Tibial nerve (tissue), 3 donors: ENCODE measurements at regions not wholly inside any gene's neighbourhood (a gene's known extent, or its start where the extent isn't known, plus 50 kb on each side); places are given as distances from the start of the nearest gene placed in this dataset.

ENCODE experiments used
- POLR2A ChIP-seq, 2 donors: fragments of 450-650 bp; IDR thresholded peaks; one replicate each; pipeline ENCODE4 v1.6.1; 2017; ENCODE audit warnings: antibody characterized with exemption in 2 of 2, mild to moderate bottlenecking in 2 of 2, moderate library complexity in 2 of 2
- TF ChIP-seq, protein P1 (sequence below), 5 experiments: fragments of 200-600 bp in 3 of 5; fragments of 450-650 bp in 2 of 5; sonication (generic) in 3 of 5; IDR thresholded peaks; one replicate each; pipeline ENCODE4 v1.5.1; 2016 to 2019; ENCODE audit warnings: antibody characterized with exemption in 5 of 5, mild to moderate bottlenecking in 3 of 5, moderate library complexity in 2 of 5

DNA sequence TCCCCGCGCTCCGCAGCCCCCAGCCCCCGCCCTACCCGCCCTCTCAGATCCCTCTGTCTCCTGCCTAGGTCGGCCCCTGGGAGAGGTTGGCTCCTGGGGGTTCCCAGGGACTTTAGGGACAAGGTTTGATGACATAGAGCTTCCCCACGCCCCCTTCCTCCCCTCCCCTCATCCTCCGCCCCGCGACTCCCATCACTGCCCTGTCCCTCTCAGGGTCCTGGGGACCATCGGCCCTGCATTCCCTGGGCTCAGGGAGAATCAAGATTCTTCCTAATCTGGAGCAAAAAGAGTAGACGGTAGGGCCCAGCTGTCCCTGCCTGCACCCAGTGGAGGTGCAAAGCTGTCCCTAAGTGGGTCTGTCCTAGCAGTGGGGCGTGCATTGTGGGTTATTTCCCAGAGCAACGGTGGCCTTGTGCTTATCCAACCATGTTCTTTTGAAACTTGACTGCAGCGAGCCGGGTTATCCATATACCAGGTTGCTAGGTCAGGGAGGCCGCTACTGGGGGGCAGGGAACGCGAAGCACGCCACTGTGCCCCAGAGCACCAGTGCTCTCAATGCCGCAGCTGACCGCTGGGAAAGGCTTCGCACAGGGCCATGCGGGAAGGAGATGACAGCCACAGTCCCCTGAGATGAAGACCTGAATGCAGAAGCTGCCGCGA, 124.4 kb upstream of the PRMT8 start:
- TF ChIP-seq, protein P1, sequence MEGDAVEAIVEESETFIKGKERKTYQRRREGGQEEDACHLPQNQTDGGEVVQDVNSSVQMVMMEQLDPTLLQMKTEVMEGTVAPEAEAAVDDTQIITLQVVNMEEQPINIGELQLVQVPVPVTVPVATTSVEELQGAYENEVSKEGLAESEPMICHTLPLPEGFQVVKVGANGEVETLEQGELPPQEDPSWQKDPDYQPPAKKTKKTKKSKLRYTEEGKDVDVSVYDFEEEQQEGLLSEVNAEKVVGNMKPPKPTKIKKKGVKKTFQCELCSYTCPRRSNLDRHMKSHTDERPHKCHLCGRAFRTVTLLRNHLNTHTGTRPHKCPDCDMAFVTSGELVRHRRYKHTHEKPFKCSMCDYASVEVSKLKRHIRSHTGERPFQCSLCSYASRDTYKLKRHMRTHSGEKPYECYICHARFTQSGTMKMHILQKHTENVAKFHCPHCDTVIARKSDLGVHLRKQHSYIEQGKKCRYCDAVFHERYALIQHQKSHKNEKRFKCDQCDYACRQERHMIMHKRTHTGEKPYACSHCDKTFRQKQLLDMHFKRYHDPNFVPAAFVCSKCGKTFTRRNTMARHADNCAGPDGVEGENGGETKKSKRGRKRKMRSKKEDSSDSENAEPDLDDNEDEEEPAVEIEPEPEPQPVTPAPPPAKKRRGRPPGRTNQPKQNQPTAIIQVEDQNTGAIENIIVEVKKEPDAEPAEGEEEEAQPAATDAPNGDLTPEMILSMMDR (IDR thresholded peaks at IDR 0.05), result no peak
- TF ChIP-seq POLR2A (IDR thresholded peaks at IDR 0.05), result no peak
